ENCODE measurements at regions not wholly inside any gene's neighbourhood (a gene's known extent, or its start where the extent isn't known, plus 50 kb on each side); places are given as distances from the start of the nearest gene placed in this dataset.
"Not testable (repeated sequence)": the region's sequence is repeated elsewhere in the genome, so short reads cannot be mapped to it uniquely, and the experiment has no call there.

GRCh38 chr1:64410217-64410616 lies 59.7 kb upstream of the CACHD1 start:
- H3K4me3 ChIP-seq (ENCODE audit: low read depth, low read length) = no peak overlapping the region
- TF ChIP-seq CTCF (IDR thresholded peaks at IDR 0.05; ENCODE audit: low read depth, low read length) = no peak
- no peak for TF ChIP-seq MYC (IDR thresholded peaks at IDR 0.05; ENCODE audit: low read depth, low read length)
- TF ChIP-seq MAX (IDR thresholded peaks at IDR 0.05; ENCODE audit: low read depth, low read length) = no peak
- TF ChIP-seq POLR2A (IDR thresholded peaks at IDR 0.05; ENCODE audit: extremely low read depth, insufficient read length) = no peak
- no peak for DNase-seq (ENCODE audit: low read depth)

DNA sequence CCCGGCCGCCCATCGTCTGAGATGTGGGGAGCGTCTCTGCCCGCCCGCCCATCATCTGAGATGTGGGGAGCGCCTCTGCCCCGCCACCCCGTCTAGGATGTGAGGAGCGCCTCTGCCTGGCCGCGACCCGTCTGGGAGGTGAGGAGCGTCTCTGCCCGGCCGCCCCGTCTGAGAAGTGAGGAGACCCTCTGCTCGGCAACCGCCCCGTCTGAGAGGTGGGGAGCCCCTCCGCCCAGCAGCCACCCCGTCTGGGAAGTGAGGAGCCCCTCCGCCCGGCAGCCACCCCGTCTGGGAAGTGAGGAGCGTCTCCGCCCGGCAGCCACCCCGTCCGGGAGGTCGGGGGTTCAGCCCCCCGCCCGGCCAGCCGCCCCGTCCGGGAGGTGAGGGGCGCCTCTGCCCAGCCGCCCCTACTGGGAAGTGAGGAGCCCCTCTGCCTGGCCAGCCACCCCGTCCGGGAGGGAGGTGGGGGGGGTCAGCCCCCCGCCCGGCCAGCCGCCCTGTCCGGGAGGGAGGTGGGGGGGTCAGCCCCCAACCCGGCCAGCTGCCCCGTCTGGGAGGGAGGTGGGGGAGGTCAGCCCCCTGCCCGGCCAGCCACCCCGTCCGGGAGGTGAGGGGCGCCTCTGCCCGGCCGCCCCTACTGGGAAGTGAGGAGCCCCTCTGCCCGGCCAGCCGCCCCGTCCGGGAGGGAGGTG lies 54.9 kb upstream of the CACHD1 start:
- DNase-seq (ENCODE audit: low read depth); H3K4me3 ChIP-seq (ENCODE audit: low read depth, low read length): not testable (repeated sequence)

DNA sequence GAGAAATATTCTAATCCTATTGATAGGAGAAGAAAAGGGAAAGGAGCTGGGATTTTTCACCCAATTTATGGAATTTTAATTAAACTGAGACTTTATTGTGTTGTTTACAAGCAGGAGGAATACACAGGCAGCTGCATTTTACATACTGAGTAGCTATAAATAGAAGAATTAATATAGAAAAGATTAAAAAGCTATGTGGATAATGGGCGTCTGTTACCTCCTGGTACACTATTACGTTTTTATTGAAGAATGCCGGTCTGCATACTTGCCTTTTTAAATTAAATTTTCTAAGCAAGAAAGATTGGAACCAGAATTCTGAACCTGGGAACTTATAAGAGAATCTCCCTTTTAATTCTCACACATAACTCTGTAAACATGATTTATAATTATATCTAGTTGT lies 52.1 kb upstream of the CACHD1 start:
- TF ChIP-seq CTCF (IDR thresholded peaks at IDR 0.05; ENCODE audit: low read depth, low read length) (no peak), POLR2A (IDR thresholded peaks at IDR 0.05; ENCODE audit: extremely low read depth, insufficient read length) (no peak), MAX (IDR thresholded peaks at IDR 0.05; ENCODE audit: low read depth, low read length) (no peak), MYC (IDR thresholded peaks at IDR 0.05; ENCODE audit: low read depth, low read length) (no peak)
- no peak for DNase-seq (ENCODE audit: low read depth)
- H3K4me3 ChIP-seq (ENCODE audit: low read depth, low read length) = no peak overlapping the region
